MM.1S (cell line): ENCODE measurements at regions not wholly inside any gene's neighbourhood (a gene's known extent, or its start where the extent isn't known, plus 50 kb on each side); places are given as distances from the start of the nearest gene placed in this dataset.

Source experiments
- DNase-seq: peaks from one replicate; pipeline ENCODE4 v3.0.0-alpha.2; 2015
- H2AFZ ChIP-seq: fragments of 300-600 bp; sonication (generic); 2 replicates; pipeline ENCODE4 v1.6.0; 2016; ENCODE audit warnings: antibody characterized with exemption, low read length
- H3F3A ChIP-seq: fragments of 300-600 bp; sonication (generic); 2 replicates; pipeline ENCODE4 v1.6.1; 2016; ENCODE audit warnings: mild to moderate bottlenecking, antibody characterized with exemption, low read length, moderate library complexity, mixed read lengths; ENCODE audit not compliant: insufficient read depth
- H3K27ac ChIP-seq: fragments of 300-600 bp; sonication (generic); 2 replicates; pipeline ENCODE4 v1.5.1; 2016; ENCODE audit warnings: mild to moderate bottlenecking, low read length
- H3K27me3 ChIP-seq: fragments of 300-600 bp; sonication (generic); replicated peaks from 2 replicates; pipeline ENCODE4 v1.6.0; 2016; ENCODE audit warnings: low read length; ENCODE audit not compliant: insufficient read depth
- H3K36me3 ChIP-seq: fragments of 300-600 bp; sonication (generic); replicated peaks from 2 replicates; pipeline ENCODE4 v1.6.1; 2016; ENCODE audit warnings: mild to moderate bottlenecking, low read length, mixed read lengths; ENCODE audit not compliant: insufficient read depth
- H3K4me1 ChIP-seq: fragments of 300-600 bp; sonication (generic); 2 replicates; pipeline ENCODE4 v1.6.1; 2016; ENCODE audit warnings: low read length, mixed read lengths
- H3K4me2 ChIP-seq: fragments of 300-600 bp; sonication (generic); 2 replicates; pipeline ENCODE4 v1.6.0; 2016; ENCODE audit warnings: low read depth, low read length
- H3K4me3 ChIP-seq: fragments of 300-600 bp; sonication (generic); 2 replicates; pipeline ENCODE4 v1.5.1; 2016; ENCODE audit warnings: low read length, mixed read lengths
- H3K79me2 ChIP-seq: fragments of 300-600 bp; sonication (generic); 2 replicates; pipeline ENCODE4 v1.6.1; 2016; ENCODE audit warnings: mixed run types, low read length, mixed read lengths
- H3K9ac ChIP-seq: fragments of 300-600 bp; sonication (generic); 2 replicates; pipeline ENCODE4 v1.6.1; 2016; ENCODE audit warnings: low read length, mixed read lengths
- H3K9me2 ChIP-seq: fragments of 300-600 bp; sonication (generic); replicated peaks from 2 replicates; pipeline ENCODE4 v1.6.1; 2016; ENCODE audit warnings: mild to moderate bottlenecking, low read length, mixed read lengths; ENCODE audit not compliant: insufficient read depth
- H3K9me3 ChIP-seq: fragments of 300-600 bp; sonication (generic); replicated peaks from 2 replicates; pipeline ENCODE4 v1.6.1; 2016; ENCODE audit warnings: mild to moderate bottlenecking, low read length, mixed read lengths; ENCODE audit not compliant: insufficient read depth
- H4K20me1 ChIP-seq: fragments of 300-600 bp; sonication (generic); 2 replicates; pipeline ENCODE4 v1.6.1; 2016; ENCODE audit warnings: mild to moderate bottlenecking, low read length, moderate library complexity, mixed read lengths; ENCODE audit not compliant: insufficient read depth
- CTCF ChIP-seq: fragments of 300-600 bp; sonication (generic); IDR thresholded peaks from 2 replicates; pipeline ENCODE4 v1.5.1; 2016; ENCODE audit warnings: antibody characterized with exemption, low read length, mixed read lengths
- EZH2 ChIP-seq: fragments of 300-600 bp; sonication (generic); optimal IDR thresholded peaks from 2 replicates; pipeline ENCODE3; 2017; ENCODE audit warnings: low read depth, mild to moderate bottlenecking, antibody characterized with exemption, low read length, mixed read lengths
- EZH2phosphoT487 ChIP-seq: fragments of 300-600 bp; sonication (generic); IDR thresholded peaks from 2 replicates; pipeline ENCODE4 v1.6.1; 2018; ENCODE audit warnings: antibody characterized with exemption, low read length

- Histone ChIP-seq H3K9me3 (no peaks in the 10 kb centered on the region), H3K4me1 (no peaks in the 10 kb centered on the region), H3K27ac (no peak overlapping the region), H2AFZ (no peak overlapping the region), H3K36me3 (no peaks in the 10 kb centered on the region), H3K9me2 (no peaks in the 10 kb centered on the region), H3K4me2 (no peak overlapping the region), H3K4me3 (no peak overlapping the region), H3K79me2 (no peaks in the 10 kb centered on the region), H3K27me3 (no peaks in the 10 kb centered on the region), H4K20me1 (no peaks in the 10 kb centered on the region), H3K9ac (no peak overlapping the region), H3F3A (no peaks in the 10 kb centered on the region)
- DNase-seq: no peak
- TF ChIP-seq CTCF (no peak), EZH2phosphoT487 (no peak), EZH2 (no peak)
Measured at GRCh38 chr13:21782736-21783135, 111.9 kb downstream of the FGF9 start.

GRCh38 chr13:21785990-21786389, 115.1 kb downstream of the FGF9 start:
- H3K27ac ChIP-seq: no peak overlapping the region
- H3K4me2 ChIP-seq: no peak overlapping the region
- no peak overlapping the region for H3K4me3 ChIP-seq
- H3K27me3 ChIP-seq: no peaks in the 10 kb centered on the region
- TF ChIP-seq EZH2 (no peak), CTCF (no peak), EZH2phosphoT487 (no peak)
- H3K9me3 ChIP-seq: no peaks in the 10 kb centered on the region
- no peaks in the 10 kb centered on the region for H4K20me1 ChIP-seq
- no peaks in the 10 kb centered on the region for H3F3A ChIP-seq
- DNase-seq: no peak
- H3K9me2 ChIP-seq: no peaks in the 10 kb centered on the region
- H3K79me2 ChIP-seq: no peaks in the 10 kb centered on the region
- H3K9ac ChIP-seq: no peak overlapping the region
- H3K4me1 ChIP-seq: no peaks in the 10 kb centered on the region
- no peaks in the 10 kb centered on the region for H3K36me3 ChIP-seq
- no peak overlapping the region for H2AFZ ChIP-seq

- DNase-seq: no peak
- Histone ChIP-seq H3K4me2 (no peak overlapping the region), H3F3A (no peaks in the 10 kb centered on the region), H3K36me3 (no peaks in the 10 kb centered on the region), H3K4me3 (no peak overlapping the region), H3K9ac (no peak overlapping the region), H3K27me3 (no peaks in the 10 kb centered on the region), H3K27ac (no peak overlapping the region), H2AFZ (no peak overlapping the region), H4K20me1 (no peaks in the 10 kb centered on the region), H3K79me2 (no peaks in the 10 kb centered on the region), H3K4me1 (no peaks in the 10 kb centered on the region), H3K9me3 (no peaks in the 10 kb centered on the region), H3K9me2 (no peaks in the 10 kb centered on the region)
- no peak for TF ChIP-seq EZH2phosphoT487
- TF ChIP-seq EZH2: no peak
- no peak for TF ChIP-seq CTCF
Measured at GRCh38 chr13:21796066-21796465, 125.2 kb downstream of the FGF9 start.
